Stimulated activated CD8-positive, alpha-beta memory T cell treated with anti-CD3 and anti-CD28 coated beads, Interleukin-15, amount 100 ng/mL, for 4 hours (primary cell): ENCODE measurements at regions not wholly inside any gene's neighbourhood (a gene's known extent, or its start where the extent isn't known, plus 50 kb on each side); places are given as distances from the start of the nearest gene placed in this dataset.
"Not testable (repeated sequence)": the region's sequence is repeated elsewhere in the genome, so short reads cannot be mapped to it uniquely, and the experiment has no call there.

Experiments used
- DNase-seq, 2 donors: peaks; one replicate each; pipeline ENCODE4 v3.0.0-alpha.2; 2020; ENCODE audit warnings: low read depth in 2 of 2

GRCh38 chr2:180542511-180542910 lies 437.9 kb upstream of the UBE2E3 start:
- DNase-seq, result no peak

GRCh38 chr2:180540761-180541160 lies 439.6 kb upstream of the UBE2E3 start:
- DNase-seq, result no peak

- DNase-seq, result no peak
These were observed 440.9 kb upstream of the UBE2E3 start for GRCh38 chr2:180539541-180539940.

GRCh38 chr2:180535289-180535688 lies 445.1 kb upstream of the UBE2E3 start:
- DNase-seq, result no peak

- DNase-seq, result not testable (repeated sequence)
These were observed 448.6 kb upstream of the UBE2E3 start for GRCh38 chr2:180531787-180532186.

GRCh38 chr2:180524499-180524898 lies 455.9 kb upstream of the UBE2E3 start:
- DNase-seq, result no peak

- DNase-seq, result no peak
These were observed 456.6 kb upstream of the UBE2E3 start for GRCh38 chr2:180523621-180524340.

GRCh38 chr2:180520921-180521581 lies 459.4 kb upstream of the UBE2E3 start:
- no peak for DNase-seq

GRCh38 chr2:180520206-180520605 lies 460.2 kb upstream of the UBE2E3 start:
- DNase-seq, result no peak

- no peak for DNase-seq
These were observed 461.1 kb upstream of the UBE2E3 start for GRCh38 chr2:180519276-180519675.

- no peak for DNase-seq
These were observed 464.2 kb upstream of the UBE2E3 start for GRCh38 chr2:180516232-180516631.

- no peak for DNase-seq
These were observed 467.0 kb upstream of the UBE2E3 start for GRCh38 chr2:180513389-180513788.

- DNase-seq, result no peak
These were observed 471.9 kb upstream of the UBE2E3 start for GRCh38 chr2:180508458-180508857.

- no peak for DNase-seq
These were observed 473.4 kb upstream of the UBE2E3 start for GRCh38 chr2:180507028-180507427.

- no peak for DNase-seq
These were observed 475.2 kb upstream of the UBE2E3 start for GRCh38 chr2:180505203-180505602.

- no peak for DNase-seq
These were observed 482.7 kb upstream of the UBE2E3 start for GRCh38 chr2:180497621-180498152.

- DNase-seq, result no peak
These were observed 484.8 kb upstream of the UBE2E3 start for GRCh38 chr2:180495606-180496005.

GRCh38 chr2:180494286-180494685 lies 486.1 kb upstream of the UBE2E3 start:
- DNase-seq, result no peak

- no peak for DNase-seq
These were observed 475.6 kb upstream of the CWC22 start for GRCh38 chr2:180482696-180483095.

- DNase-seq, result no peak
These were observed 474.9 kb upstream of the CWC22 start for GRCh38 chr2:180481998-180482397.

- DNase-seq, result no peak
These were observed 471.8 kb upstream of the CWC22 start for GRCh38 chr2:180478883-180479282.

- no peak for DNase-seq
These were observed 467.6 kb upstream of the CWC22 start for GRCh38 chr2:180474716-180475115.

- no peak for DNase-seq
These were observed 466.4 kb upstream of the CWC22 start for GRCh38 chr2:180473456-180473855.
